Liver (tissue), 8 donors: ENCODE measurements at regions not wholly inside any gene's neighbourhood (a gene's known extent, or its start where the extent isn't known, plus 50 kb on each side); places are given as distances from the start of the nearest gene placed in this dataset.

Experiments
- DNase-seq: peaks from one replicate; pipeline ENCODE4 v3.0.0-alpha.2; 2017; ENCODE audit warnings: low spot score
- H3K27ac ChIP-seq, 2 donors: one replicate each; pipeline ENCODE4 v1.7.0; 2013; ENCODE audit warnings: inconsistent platforms in 2 of 2, low read length in 2 of 2, control low read depth in 1 of 2, low read depth in 1 of 2, mild to moderate bottlenecking in 1 of 2
- H3K27me3 ChIP-seq, 4 donors: one replicate each; pipeline versions ENCODE4 v1.6.1 to v1.7.0; 2013; ENCODE audit warnings: low read length in 3 of 4, inconsistent platforms in 1 of 4, mild to moderate bottlenecking in 1 of 4, moderate library complexity in 1 of 4; ENCODE audit not compliant: control insufficient read depth in 4 of 4, insufficient read depth in 4 of 4
- H3K36me3 ChIP-seq, 4 donors: one replicate each; pipeline versions ENCODE4 v1.6.1 to v1.7.0; 2013; ENCODE audit warnings: low read length in 3 of 4, mild to moderate bottlenecking in 3 of 4, low read depth in 1 of 4, moderate library complexity in 1 of 4; ENCODE audit not compliant: control insufficient read depth in 4 of 4, insufficient read depth in 3 of 4
- H3K4me1 ChIP-seq, 4 donors: one replicate each; pipeline versions ENCODE4 v1.6.1 to v1.7.0; 2013; ENCODE audit warnings: low read length in 3 of 4, mild to moderate bottlenecking in 3 of 4, moderate library complexity in 1 of 4; ENCODE audit not compliant: control insufficient read depth in 4 of 4, insufficient read depth in 4 of 4
- H3K4me3 ChIP-seq, 3 donors: one replicate each; pipeline versions ENCODE4 v1.6.1 to v1.7.0; 2013; ENCODE audit warnings: low read length in 3 of 3, control low read depth in 1 of 3, low read depth in 1 of 3, mild to moderate bottlenecking in 1 of 3
- H3K9ac ChIP-seq, 2 donors: one replicate each; pipeline ENCODE4 v1.7.0; 2013; ENCODE audit warnings: low read length in 2 of 2, mild to moderate bottlenecking in 2 of 2, moderate library complexity in 2 of 2, control low read depth in 1 of 2, low read depth in 1 of 2
- H3K9me3 ChIP-seq, 4 donors: one replicate each; pipeline versions ENCODE4 v1.6.1 to v1.7.0; 2013; ENCODE audit warnings: low read length in 3 of 4; ENCODE audit not compliant: control insufficient read depth in 4 of 4
- EGR1 ChIP-seq, 2 donors: IDR thresholded peaks; 2 replicates each; pipeline ENCODE4 v1.6.1; 2016 to 2018; ENCODE audit warnings: antibody characterized with exemption in 2 of 2, low read depth in 2 of 2
- FOXA1 ChIP-seq: IDR thresholded peaks from 2 replicates; pipeline ENCODE4 v1.6.1; 2016; ENCODE audit warnings: antibody characterized with exemption
- FOXA2 ChIP-seq: IDR thresholded peaks from 2 replicates; pipeline ENCODE4 v1.6.1; 2016; ENCODE audit warnings: antibody characterized with exemption
- GABPA ChIP-seq, 2 donors: IDR thresholded peaks in 1 of 2; conservative IDR thresholded peaks in 1 of 2; 2 replicates each; pipeline ENCODE4 v1.6.1; 2016; ENCODE audit warnings: antibody characterized with exemption in 2 of 2, mild to moderate bottlenecking in 1 of 2, moderate library complexity in 1 of 2
- HNF4A ChIP-seq, 2 donors: conservative IDR thresholded peaks; 2 replicates each; pipeline ENCODE4 v1.6.1; 2016; ENCODE audit warnings: antibody characterized with exemption in 2 of 2, mild to moderate bottlenecking in 2 of 2
- HNF4G ChIP-seq: IDR thresholded peaks from 2 replicates; pipeline ENCODE4 v1.6.1; 2016; ENCODE audit warnings: antibody characterized with exemption
- JUND ChIP-seq, 2 donors: IDR thresholded peaks; 2 replicates each; pipeline ENCODE4 v1.6.1; 2016; ENCODE audit warnings: antibody characterized with exemption in 2 of 2
- NR2F2 ChIP-seq: IDR thresholded peaks from 2 replicates; pipeline ENCODE4 v1.6.1; 2016; ENCODE audit warnings: antibody characterized with exemption
- RAD21 ChIP-seq, 2 donors: IDR thresholded peaks; 2 replicates each; pipeline ENCODE4 v1.6.1; 2016; ENCODE audit warnings: antibody characterized with exemption in 2 of 2, mild to moderate bottlenecking in 2 of 2
- RXRA ChIP-seq, 2 donors: IDR thresholded peaks; 2 replicates each; pipeline ENCODE4 v1.6.1; 2017 to 2018; ENCODE audit warnings: antibody characterized with exemption in 2 of 2, mild to moderate bottlenecking in 1 of 2
- SP1 ChIP-seq: IDR thresholded peaks from 2 replicates; pipeline ENCODE4 v1.6.1; 2018; ENCODE audit warnings: antibody characterized with exemption, mild to moderate bottlenecking
- TAF1 ChIP-seq: conservative IDR thresholded peaks from 2 replicates; pipeline ENCODE4 v1.6.1; 2016; ENCODE audit warnings: antibody characterized with exemption, mild to moderate bottlenecking
- YY1 ChIP-seq: IDR thresholded peaks from 2 replicates; pipeline ENCODE4 v1.6.1; 2016; ENCODE audit warnings: antibody characterized with exemption, mild to moderate bottlenecking
- WGBS: extraction: QIAGEN DNeasy Blood & Tissue Kit; methylation state at CpG from one replicate; pipeline ENCODE4 v1.1.7; 2013; 5-methylcytosine and 5-hydroxymethylcytosine counted together
- TF ChIP-seq, protein P1 (sequence below): IDR thresholded peaks from 2 replicates; pipeline ENCODE4 v1.6.1; 2016; ENCODE audit warnings: antibody characterized with exemption
- TF ChIP-seq, protein P2 (sequence below): IDR thresholded peaks from 2 replicates; pipeline ENCODE4 v1.6.1; 2016; ENCODE audit warnings: antibody characterized with exemption
- TF ChIP-seq, protein P3 (sequence below): IDR thresholded peaks from 2 replicates; pipeline ENCODE4 v1.6.1; 2016; ENCODE audit warnings: antibody characterized with exemption
- TF ChIP-seq, protein P4 (sequence below): IDR thresholded peaks from 2 replicates; pipeline ENCODE4 v1.6.1; 2016; ENCODE audit warnings: antibody characterized with exemption, mild to moderate bottlenecking
- TF ChIP-seq, protein P5 (sequence below): fragments of 150-350 bp; IDR thresholded peaks from 2 replicates; pipeline ENCODE4 v1.5.1; 2017; ENCODE audit warnings: improper control_type of control experiment, low read depth, low read length; ENCODE audit not compliant: missing input control
- donor health status: healthy.
- donor health status: healthy.
- donor health status: healthy.
- donor health status: healthy.
- donor health status: healthy.

DNA sequence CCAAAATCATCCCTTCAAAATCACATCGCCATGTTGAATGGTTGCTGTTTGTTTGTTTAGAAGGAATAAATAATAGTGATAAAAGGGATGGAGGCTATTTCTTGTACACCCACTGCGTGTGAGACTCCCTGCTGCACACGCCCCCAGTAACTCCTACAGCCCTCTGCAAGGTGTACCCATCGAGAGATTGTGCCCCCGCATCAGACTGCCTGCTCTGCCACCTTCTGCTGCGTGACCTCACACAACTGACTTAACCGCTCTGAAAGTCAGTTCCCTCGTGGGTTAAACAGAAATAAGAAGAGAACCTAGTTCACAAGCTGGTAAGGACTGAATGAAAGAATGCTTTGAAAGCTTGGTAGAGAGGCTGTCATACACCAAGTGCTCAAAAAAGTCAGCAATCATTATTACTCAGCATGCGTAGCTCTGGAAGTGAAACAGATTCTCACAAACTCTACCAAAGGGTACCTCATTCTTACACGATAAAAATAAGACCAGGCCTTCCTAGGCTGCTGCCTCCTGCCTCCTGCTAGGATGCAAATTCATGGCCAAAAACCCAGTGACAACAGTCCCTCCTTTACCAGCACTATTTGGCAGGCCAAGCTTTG, 147.1 kb downstream of the CPEB2 start:
- Histone ChIP-seq H3K9me3 (no peaks in the 10 kb centered on the region), H3K27me3 (no peaks in the 10 kb centered on the region), H3K4me1 (peaks cover 2 to 29% (median 12%) of the 10 kb centered on the region in 4 donors), H3K27ac (no peak overlapping the region), H3K9ac (no peak overlapping the region), H3K4me3 (no peak overlapping the region), H3K36me3 (no peaks in the 10 kb centered on the region)
- WGBS = 79% methylated on average over 10 of the region's 10 CpGs
- no peak for DNase-seq
- TF ChIP-seq FOXA2 = no peak
- TF ChIP-seq, protein P1, sequence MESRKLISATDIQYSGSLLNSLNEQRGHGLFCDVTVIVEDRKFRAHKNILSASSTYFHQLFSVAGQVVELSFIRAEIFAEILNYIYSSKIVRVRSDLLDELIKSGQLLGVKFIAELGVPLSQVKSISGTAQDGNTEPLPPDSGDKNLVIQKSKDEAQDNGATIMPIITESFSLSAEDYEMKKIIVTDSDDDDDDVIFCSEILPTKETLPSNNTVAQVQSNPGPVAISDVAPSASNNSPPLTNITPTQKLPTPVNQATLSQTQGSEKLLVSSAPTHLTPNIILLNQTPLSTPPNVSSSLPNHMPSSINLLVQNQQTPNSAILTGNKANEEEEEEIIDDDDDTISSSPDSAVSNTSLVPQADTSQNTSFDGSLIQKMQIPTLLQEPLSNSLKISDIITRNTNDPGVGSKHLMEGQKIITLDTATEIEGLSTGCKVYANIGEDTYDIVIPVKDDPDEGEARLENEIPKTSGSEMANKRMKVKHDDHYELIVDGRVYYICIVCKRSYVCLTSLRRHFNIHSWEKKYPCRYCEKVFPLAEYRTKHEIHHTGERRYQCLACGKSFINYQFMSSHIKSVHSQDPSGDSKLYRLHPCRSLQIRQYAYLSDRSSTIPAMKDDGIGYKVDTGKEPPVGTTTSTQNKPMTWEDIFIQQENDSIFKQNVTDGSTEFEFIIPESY = no peak
- TF ChIP-seq FOXA1 = no peak
- TF ChIP-seq RXRA (IDR thresholded peaks at IDR 0.05) = no peak
- TF ChIP-seq, protein P2, sequence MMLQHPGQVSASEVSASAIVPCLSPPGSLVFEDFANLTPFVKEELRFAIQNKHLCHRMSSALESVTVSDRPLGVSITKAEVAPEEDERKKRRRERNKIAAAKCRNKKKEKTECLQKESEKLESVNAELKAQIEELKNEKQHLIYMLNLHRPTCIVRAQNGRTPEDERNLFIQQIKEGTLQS = no peak
- no peak for TF ChIP-seq HNF4G
- no peak for TF ChIP-seq TAF1
- TF ChIP-seq RAD21 (IDR thresholded peaks at IDR 0.05) = no peak
- TF ChIP-seq HNF4A (conservative IDR thresholded peaks at IDR 0.05) = no peak

DNA sequence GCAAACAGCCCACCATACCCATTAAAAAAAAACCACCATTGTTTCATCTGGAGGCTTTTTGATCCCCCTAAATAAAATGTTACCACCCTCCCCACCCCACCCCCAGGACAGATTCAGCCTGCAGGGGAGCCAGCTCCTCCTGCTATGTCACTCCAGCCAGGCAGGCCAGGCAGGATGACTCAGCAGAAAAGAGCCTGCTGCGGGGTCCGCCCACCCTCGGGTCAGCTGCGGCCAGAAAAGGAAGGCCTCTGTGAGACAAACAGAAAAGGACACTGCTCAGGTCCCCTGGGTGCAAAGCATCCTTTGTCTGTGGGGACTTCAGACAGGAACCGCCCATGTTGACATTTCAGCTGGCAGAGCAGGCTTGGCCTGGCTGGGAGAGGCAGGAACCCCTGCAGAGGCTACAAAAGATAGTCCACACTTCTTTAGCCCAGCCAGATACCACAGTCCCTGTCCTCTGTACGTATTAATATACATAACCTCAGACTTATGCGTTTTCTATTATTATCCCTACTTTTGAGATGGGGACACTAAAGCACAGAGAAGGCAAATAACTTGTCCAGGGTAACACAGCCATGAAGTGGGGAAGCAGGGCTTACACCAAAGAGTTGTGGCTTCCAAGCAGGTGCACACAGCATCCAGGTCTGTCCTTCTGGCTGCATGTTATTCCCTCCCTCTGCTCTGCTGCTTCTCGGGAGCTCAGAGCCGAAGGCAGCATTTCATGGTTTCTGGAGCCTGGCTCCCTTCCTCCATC, 147.7 kb downstream of the CPEB2 start:
- Histone ChIP-seq H3K9ac (no peak overlapping the region), H3K36me3 (no peaks in the 10 kb centered on the region), H3K9me3 (no peaks in the 10 kb centered on the region), H3K4me3 (no peak overlapping the region), H3K4me1 (peaks cover 2 to 25% (median 9%) of the 10 kb centered on the region in 4 donors), H3K27ac (peak overlapping the region in 1 of 2 donors; percentile 52), H3K27me3 (no peaks in the 10 kb centered on the region)
- 29% methylated on average over 9 of the region's 9 CpGs for WGBS
- peak; percentile 88 to 94 for TF ChIP-seq RXRA (IDR thresholded peaks at IDR 0.05)
- TF ChIP-seq EGR1 (IDR thresholded peaks at IDR 0.05; ENCODE audit: low read depth in 2 of 2) = peak in 1 of 2 donors; percentile 30
- TF ChIP-seq HNF4G = no peak
- peak; percentile 90 for TF ChIP-seq FOXA1
- peak; percentile 73 for TF ChIP-seq YY1
- no peak for TF ChIP-seq TAF1
- TF ChIP-seq, protein P3, sequence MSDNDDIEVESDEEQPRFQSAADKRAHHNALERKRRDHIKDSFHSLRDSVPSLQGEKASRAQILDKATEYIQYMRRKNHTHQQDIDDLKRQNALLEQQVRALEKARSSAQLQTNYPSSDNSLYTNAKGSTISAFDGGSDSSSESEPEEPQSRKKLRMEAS = peak; percentile 31
- TF ChIP-seq FOXA2 = peak; percentile 95
- TF ChIP-seq NR2F2 = no peak
- peak; percentile 74 to 85 for TF ChIP-seq HNF4A (conservative IDR thresholded peaks at IDR 0.05)
- TF ChIP-seq GABPA (IDR thresholded peaks at IDR 0.05 in 1 of 2, conservative IDR thresholded peaks at IDR 0.05 in 1 of 2) = peak in 1 of 2 donors; percentile 15
- TF ChIP-seq, protein P1 = peak; percentile 68
- TF ChIP-seq SP1 = peak; percentile 66
- TF ChIP-seq, protein P4, sequence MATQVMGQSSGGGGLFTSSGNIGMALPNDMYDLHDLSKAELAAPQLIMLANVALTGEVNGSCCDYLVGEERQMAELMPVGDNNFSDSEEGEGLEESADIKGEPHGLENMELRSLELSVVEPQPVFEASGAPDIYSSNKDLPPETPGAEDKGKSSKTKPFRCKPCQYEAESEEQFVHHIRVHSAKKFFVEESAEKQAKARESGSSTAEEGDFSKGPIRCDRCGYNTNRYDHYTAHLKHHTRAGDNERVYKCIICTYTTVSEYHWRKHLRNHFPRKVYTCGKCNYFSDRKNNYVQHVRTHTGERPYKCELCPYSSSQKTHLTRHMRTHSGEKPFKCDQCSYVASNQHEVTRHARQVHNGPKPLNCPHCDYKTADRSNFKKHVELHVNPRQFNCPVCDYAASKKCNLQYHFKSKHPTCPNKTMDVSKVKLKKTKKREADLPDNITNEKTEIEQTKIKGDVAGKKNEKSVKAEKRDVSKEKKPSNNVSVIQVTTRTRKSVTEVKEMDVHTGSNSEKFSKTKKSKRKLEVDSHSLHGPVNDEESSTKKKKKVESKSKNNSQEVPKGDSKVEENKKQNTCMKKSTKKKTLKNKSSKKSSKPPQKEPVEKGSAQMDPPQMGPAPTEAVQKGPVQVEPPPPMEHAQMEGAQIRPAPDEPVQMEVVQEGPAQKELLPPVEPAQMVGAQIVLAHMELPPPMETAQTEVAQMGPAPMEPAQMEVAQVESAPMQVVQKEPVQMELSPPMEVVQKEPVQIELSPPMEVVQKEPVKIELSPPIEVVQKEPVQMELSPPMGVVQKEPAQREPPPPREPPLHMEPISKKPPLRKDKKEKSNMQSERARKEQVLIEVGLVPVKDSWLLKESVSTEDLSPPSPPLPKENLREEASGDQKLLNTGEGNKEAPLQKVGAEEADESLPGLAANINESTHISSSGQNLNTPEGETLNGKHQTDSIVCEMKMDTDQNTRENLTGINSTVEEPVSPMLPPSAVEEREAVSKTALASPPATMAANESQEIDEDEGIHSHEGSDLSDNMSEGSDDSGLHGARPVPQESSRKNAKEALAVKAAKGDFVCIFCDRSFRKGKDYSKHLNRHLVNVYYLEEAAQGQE = no peak
- TF ChIP-seq, protein P5, sequence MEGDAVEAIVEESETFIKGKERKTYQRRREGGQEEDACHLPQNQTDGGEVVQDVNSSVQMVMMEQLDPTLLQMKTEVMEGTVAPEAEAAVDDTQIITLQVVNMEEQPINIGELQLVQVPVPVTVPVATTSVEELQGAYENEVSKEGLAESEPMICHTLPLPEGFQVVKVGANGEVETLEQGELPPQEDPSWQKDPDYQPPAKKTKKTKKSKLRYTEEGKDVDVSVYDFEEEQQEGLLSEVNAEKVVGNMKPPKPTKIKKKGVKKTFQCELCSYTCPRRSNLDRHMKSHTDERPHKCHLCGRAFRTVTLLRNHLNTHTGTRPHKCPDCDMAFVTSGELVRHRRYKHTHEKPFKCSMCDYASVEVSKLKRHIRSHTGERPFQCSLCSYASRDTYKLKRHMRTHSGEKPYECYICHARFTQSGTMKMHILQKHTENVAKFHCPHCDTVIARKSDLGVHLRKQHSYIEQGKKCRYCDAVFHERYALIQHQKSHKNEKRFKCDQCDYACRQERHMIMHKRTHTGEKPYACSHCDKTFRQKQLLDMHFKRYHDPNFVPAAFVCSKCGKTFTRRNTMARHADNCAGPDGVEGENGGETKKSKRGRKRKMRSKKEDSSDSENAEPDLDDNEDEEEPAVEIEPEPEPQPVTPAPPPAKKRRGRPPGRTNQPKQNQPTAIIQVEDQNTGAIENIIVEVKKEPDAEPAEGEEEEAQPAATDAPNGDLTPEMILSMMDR = peak; percentile 4
- TF ChIP-seq, protein P2 = no peak
- peak in 1 of 2 donors; percentile 82 for TF ChIP-seq JUND (IDR thresholded peaks at IDR 0.05)
- TF ChIP-seq RAD21 (IDR thresholded peaks at IDR 0.05) = peak; percentile 61 to 65
- DNase-seq = peak; percentile 81
